ENCODE measurements at regions not wholly inside any gene's neighbourhood (a gene's known extent, or its start where the extent isn't known, plus 50 kb on each side); places are given as distances from the start of the nearest gene placed in this dataset.

- TF ChIP-seq POLR2A (IDR thresholded peaks at IDR 0.05; ENCODE audit: low read depth, low read length): no peak
- no peak for FAIRE-seq
- DNase-seq (ENCODE audit: insufficient read length, low spot score): no peak
These were observed 323.7 kb downstream of the RPS24 start for GRCh38 chr10:78357141-78358063.

GRCh38 chr10:78358351-78358750, 324.7 kb downstream of the RPS24 start:
- DNase-seq (ENCODE audit: insufficient read length, low spot score) (no peak), FAIRE-seq (no peak)
- no peak for TF ChIP-seq POLR2A (IDR thresholded peaks at IDR 0.05; ENCODE audit: low read depth, low read length)

GRCh38 chr10:78358982-78359381, 325.3 kb downstream of the RPS24 start:
- FAIRE-seq (no peak), DNase-seq (ENCODE audit: insufficient read length, low spot score) (no peak)
- TF ChIP-seq POLR2A (IDR thresholded peaks at IDR 0.05; ENCODE audit: low read depth, low read length): no peak

GRCh38 chr10:78359640-78360091, 326.0 kb downstream of the RPS24 start:
- DNase-seq (ENCODE audit: insufficient read length, low spot score) (no peak), FAIRE-seq (no peak)
- no peak for TF ChIP-seq POLR2A (IDR thresholded peaks at IDR 0.05; ENCODE audit: low read depth, low read length)

GRCh38 chr10:78360284-78360683, 326.6 kb downstream of the RPS24 start:
- no peak for DNase-seq (ENCODE audit: insufficient read length, low spot score)
- FAIRE-seq: no peak
- TF ChIP-seq POLR2A (IDR thresholded peaks at IDR 0.05; ENCODE audit: low read depth, low read length): no peak

- TF ChIP-seq POLR2A (IDR thresholded peaks at IDR 0.05; ENCODE audit: low read depth, low read length): no peak
- FAIRE-seq: no peak
- DNase-seq (ENCODE audit: insufficient read length, low spot score): no peak
These were observed 327.4 kb downstream of the RPS24 start for GRCh38 chr10:78361031-78361430.

- FAIRE-seq: no peak
- TF ChIP-seq POLR2A (IDR thresholded peaks at IDR 0.05; ENCODE audit: low read depth, low read length): no peak
- peak; percentile 24 for DNase-seq (ENCODE audit: insufficient read length, low spot score)
These were observed 328.9 kb downstream of the RPS24 start for GRCh38 chr10:78362406-78363022.

GRCh38 chr10:78363190-78363589, 329.5 kb downstream of the RPS24 start:
- no peak for FAIRE-seq
- TF ChIP-seq POLR2A (IDR thresholded peaks at IDR 0.05; ENCODE audit: low read depth, low read length): no peak
- no peak for DNase-seq (ENCODE audit: insufficient read length, low spot score)

GRCh38 chr10:78365694-78366093, 332.0 kb downstream of the RPS24 start:
- FAIRE-seq (no peak), DNase-seq (ENCODE audit: insufficient read length, low spot score) (no peak)
- no peak for TF ChIP-seq POLR2A (IDR thresholded peaks at IDR 0.05; ENCODE audit: low read depth, low read length)

GRCh38 chr10:78366663-78367411, 333.2 kb downstream of the RPS24 start:
- FAIRE-seq (no peak), DNase-seq (ENCODE audit: insufficient read length, low spot score) (no peak)
- TF ChIP-seq POLR2A (IDR thresholded peaks at IDR 0.05; ENCODE audit: low read depth, low read length): no peak

GRCh38 chr10:78367751-78368150, 334.1 kb downstream of the RPS24 start:
- DNase-seq (ENCODE audit: insufficient read length, low spot score) (no peak), FAIRE-seq (no peak)
- TF ChIP-seq POLR2A (IDR thresholded peaks at IDR 0.05; ENCODE audit: low read depth, low read length): no peak

GRCh38 chr10:78371136-78371535, 337.5 kb downstream of the RPS24 start:
- FAIRE-seq (no peak), DNase-seq (ENCODE audit: insufficient read length, low spot score) (no peak)

GRCh38 chr10:78372806-78373205, 339.1 kb downstream of the RPS24 start:
- no peak for TF ChIP-seq POLR2A (IDR thresholded peaks at IDR 0.05; ENCODE audit: low read depth, low read length)
- DNase-seq (ENCODE audit: insufficient read length, low spot score) (no peak), FAIRE-seq (no peak)

More at GRCh38 chr10:78371136-78371535, 337.5 kb downstream of the RPS24 start:
- no peak for TF ChIP-seq POLR2A (IDR thresholded peaks at IDR 0.05; ENCODE audit: low read depth, low read length)

All from H54 (cell line).